BLaER1 (cell line): ENCODE measurements at regions not wholly inside any gene's neighbourhood (a gene's known extent, or its start where the extent isn't known, plus 50 kb on each side); places are given as distances from the start of the nearest gene placed in this dataset.

Experiments used
- H3K27ac ChIP-seq: shearing (Covaris generic); formaldehyde crosslinking; 2 replicates; pipeline ENCODE4 v1.8.1; 2022
- H3K27me3 ChIP-seq: shearing (Covaris generic); formaldehyde crosslinking; 2 replicates; pipeline ENCODE4 v1.8.1; 2022
- H3K36me3 ChIP-seq: shearing (Covaris generic); formaldehyde crosslinking; 2 replicates; pipeline ENCODE4 v1.8.1; 2022
- H3K4me1 ChIP-seq: shearing (Covaris generic); formaldehyde crosslinking; 2 replicates; pipeline ENCODE4 v1.8.1; 2022
- H3K4me2 ChIP-seq: shearing (Covaris generic); formaldehyde crosslinking; 2 replicates; pipeline ENCODE4 v1.8.1; 2022
- H3K4me3 ChIP-seq: shearing (Covaris generic); formaldehyde crosslinking; 2 replicates; pipeline ENCODE4 v1.8.1; 2022
- H3K9ac ChIP-seq: shearing (Covaris generic); formaldehyde crosslinking; 2 replicates; pipeline ENCODE4 v1.8.1; 2022
- H3K9me3 ChIP-seq: shearing (Covaris generic); formaldehyde crosslinking; 2 replicates; pipeline ENCODE4 v1.8.1; 2022
- H4K20me1 ChIP-seq: shearing (Covaris generic); formaldehyde crosslinking; 2 replicates; pipeline ENCODE4 v1.8.1; 2022
- Cebpa-rat ChIP-seq: shearing (Covaris generic); IDR thresholded peaks from 2 replicates; pipeline ENCODE4 v1.8.1; 2022

DNA sequence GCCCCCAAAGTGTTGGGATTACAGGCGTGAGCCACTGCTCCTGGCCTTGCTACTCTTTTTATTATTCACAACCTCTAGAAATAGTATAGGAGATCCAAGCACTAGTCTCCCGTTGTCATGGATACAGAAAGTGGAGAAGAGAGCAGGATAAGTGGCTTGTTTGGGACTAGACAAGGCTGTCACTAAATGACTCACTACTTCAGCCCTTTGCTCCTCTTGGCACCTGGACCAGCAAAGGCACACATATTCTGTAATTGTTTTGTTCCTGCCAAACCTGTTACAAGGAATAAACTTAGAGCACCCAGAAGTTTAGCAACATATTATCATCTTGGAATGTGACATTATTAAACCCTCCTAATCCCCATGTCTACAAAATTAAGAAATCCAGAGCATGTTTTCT, 427.2 kb upstream of the THBS1 start:
- no peaks in the 10 kb centered on the region for H3K27me3 ChIP-seq
- H3K27ac ChIP-seq: no peak overlapping the region
- H4K20me1 ChIP-seq: no peaks in the 10 kb centered on the region
- H3K4me1 ChIP-seq: no peaks in the 10 kb centered on the region
- no peak overlapping the region for H3K9ac ChIP-seq
- TF ChIP-seq Cebpa-rat: no peak
- H3K9me3 ChIP-seq: no peaks in the 10 kb centered on the region
- H3K4me2 ChIP-seq: no peak overlapping the region
- H3K4me3 ChIP-seq: no peak overlapping the region
- H3K36me3 ChIP-seq: no peaks in the 10 kb centered on the region

DNA sequence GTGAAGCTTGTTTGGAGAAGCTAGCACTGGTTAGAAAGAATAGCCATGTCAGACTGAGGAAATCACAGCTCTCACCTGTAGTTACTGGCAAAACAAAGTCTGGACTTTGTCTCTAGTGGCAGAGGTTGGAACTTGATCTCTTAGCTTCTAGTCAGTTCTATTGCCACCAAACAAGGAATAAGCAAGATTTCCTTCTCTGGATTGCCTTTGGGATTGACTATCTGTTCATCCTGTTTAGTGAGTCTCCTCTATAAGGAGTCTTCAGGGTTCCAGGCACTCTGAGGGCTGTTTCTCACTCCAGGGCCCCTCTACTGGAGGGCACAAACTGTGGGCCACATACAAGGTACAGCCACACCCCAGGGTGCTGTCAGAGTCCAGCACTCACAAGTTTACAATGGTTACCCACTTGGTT, 426.6 kb upstream of the THBS1 start:
- no peaks in the 10 kb centered on the region for H3K36me3 ChIP-seq
- no peaks in the 10 kb centered on the region for H4K20me1 ChIP-seq
- H3K4me1 ChIP-seq: no peaks in the 10 kb centered on the region
- TF ChIP-seq Cebpa-rat: no peak
- H3K9me3 ChIP-seq: no peaks in the 10 kb centered on the region
- no peak overlapping the region for H3K27ac ChIP-seq
- H3K27me3 ChIP-seq: no peaks in the 10 kb centered on the region
- no peak overlapping the region for H3K4me2 ChIP-seq
- H3K9ac ChIP-seq: no peak overlapping the region
- H3K4me3 ChIP-seq: no peak overlapping the region

DNA sequence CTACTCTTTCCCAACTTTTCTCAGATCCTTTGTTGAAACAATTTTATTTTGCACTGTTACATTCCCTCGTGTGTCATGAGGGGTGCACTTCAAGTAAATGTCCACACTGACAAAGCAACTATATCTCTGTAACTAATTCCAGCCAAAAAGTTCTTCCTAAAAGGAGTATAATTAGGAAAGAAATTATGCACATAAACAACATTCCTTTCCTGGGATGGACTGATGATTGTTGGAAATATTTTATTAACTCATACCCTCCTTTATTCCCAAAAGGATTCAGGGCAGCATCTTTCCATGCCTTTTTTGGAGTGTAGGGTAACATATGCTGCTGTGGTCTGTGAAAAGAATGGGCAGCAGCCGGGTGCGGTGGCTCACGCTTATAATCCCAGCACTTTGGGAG, 426.1 kb upstream of the THBS1 start:
- TF ChIP-seq Cebpa-rat: no peak
- Histone ChIP-seq H3K4me2 (no peak overlapping the region), H3K27ac (no peak overlapping the region), H3K9me3 (no peaks in the 10 kb centered on the region), H4K20me1 (no peaks in the 10 kb centered on the region), H3K27me3 (no peaks in the 10 kb centered on the region), H3K4me3 (no peak overlapping the region), H3K36me3 (no peaks in the 10 kb centered on the region), H3K9ac (no peak overlapping the region), H3K4me1 (no peaks in the 10 kb centered on the region)

DNA sequence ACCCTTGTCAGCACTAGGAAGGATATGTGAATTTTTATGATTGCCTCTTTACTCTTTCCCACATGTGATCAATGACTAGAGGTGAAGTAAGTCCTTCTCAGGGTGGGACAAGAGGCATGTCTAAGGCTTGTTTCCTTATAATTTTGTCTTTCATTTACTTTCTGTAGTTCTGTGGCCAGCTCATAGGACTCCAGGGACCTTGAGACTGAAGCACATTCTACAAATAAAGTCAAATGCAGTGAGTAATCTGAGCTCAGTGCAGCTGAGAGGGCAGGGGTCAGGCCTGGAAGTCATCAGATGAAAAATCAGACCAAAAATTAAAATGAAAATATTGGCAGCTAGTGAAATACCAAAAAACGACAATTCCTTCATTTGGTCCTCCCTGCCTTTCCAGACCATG, 424.7 kb upstream of the THBS1 start:
- no peaks in the 10 kb centered on the region for H3K36me3 ChIP-seq
- no peak overlapping the region for H3K9ac ChIP-seq
- no peaks in the 10 kb centered on the region for H3K4me1 ChIP-seq
- TF ChIP-seq Cebpa-rat: no peak
- H3K9me3 ChIP-seq: no peaks in the 10 kb centered on the region
- no peaks in the 10 kb centered on the region for H4K20me1 ChIP-seq
- no peak overlapping the region for H3K4me2 ChIP-seq
- H3K27ac ChIP-seq: no peak overlapping the region
- no peaks in the 10 kb centered on the region for H3K27me3 ChIP-seq
- no peak overlapping the region for H3K4me3 ChIP-seq

DNA sequence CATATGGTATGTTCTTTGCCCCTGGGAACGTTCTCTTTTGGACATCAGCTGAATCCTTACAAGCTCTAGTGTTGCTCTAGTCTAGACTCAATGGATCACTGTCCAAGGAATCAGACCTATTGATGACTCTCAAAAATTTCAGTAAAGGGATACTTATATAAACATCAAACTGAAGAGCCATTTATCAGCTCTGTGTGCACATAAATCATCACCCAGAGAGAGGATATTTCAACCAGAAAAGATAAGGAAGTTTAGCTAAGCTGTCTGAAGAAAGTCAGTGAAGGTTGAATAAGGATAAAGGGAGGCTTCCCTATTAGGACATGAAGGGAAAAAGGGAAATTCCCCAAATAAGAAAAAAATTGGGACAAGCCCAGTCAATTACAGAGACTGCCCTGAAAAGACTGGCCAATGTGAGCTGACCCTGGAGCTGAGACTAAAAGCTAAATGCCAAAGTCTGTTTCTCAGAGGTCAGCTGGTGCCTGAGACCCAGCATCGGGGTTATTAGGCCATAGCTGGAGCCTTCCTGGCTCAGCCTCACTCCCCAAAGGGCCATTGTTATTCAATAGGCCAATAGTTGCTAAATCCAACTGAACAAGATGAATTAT, 424.1 kb upstream of the THBS1 start:
- Histone ChIP-seq H3K27ac (no peak overlapping the region), H3K4me3 (no peak overlapping the region), H4K20me1 (no peaks in the 10 kb centered on the region), H3K4me2 (no peak overlapping the region), H3K36me3 (no peaks in the 10 kb centered on the region), H3K9ac (no peak overlapping the region), H3K4me1 (no peaks in the 10 kb centered on the region), H3K27me3 (no peaks in the 10 kb centered on the region), H3K9me3 (no peaks in the 10 kb centered on the region)
- TF ChIP-seq Cebpa-rat: no peak

DNA sequence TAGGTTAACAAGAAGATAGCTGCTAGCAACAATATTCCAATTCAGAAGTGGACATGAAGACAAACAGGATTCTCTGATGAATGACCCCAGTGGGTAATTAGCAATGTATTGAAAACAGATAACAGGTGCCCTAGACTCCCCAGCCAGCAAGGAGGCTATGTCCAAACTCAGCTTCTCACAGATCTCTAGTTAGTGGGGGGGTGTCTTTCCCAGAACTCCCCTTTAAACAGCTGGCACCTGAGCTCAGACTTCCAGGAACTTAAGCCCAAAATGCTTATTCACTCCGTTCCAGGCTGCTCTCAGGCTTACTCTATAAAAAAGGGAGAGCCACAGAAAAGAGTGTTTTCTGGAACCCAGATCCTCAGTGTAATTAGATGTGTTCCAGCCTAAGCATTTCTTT, 423.0 kb upstream of the THBS1 start:
- Histone ChIP-seq H3K9ac (no peak overlapping the region), H3K4me2 (no peak overlapping the region), H3K27ac (no peak overlapping the region), H3K4me3 (no peak overlapping the region), H3K9me3 (no peaks in the 10 kb centered on the region), H4K20me1 (no peaks in the 10 kb centered on the region), H3K4me1 (no peaks in the 10 kb centered on the region), H3K36me3 (no peaks in the 10 kb centered on the region), H3K27me3 (no peaks in the 10 kb centered on the region)
- TF ChIP-seq Cebpa-rat: no peak

DNA sequence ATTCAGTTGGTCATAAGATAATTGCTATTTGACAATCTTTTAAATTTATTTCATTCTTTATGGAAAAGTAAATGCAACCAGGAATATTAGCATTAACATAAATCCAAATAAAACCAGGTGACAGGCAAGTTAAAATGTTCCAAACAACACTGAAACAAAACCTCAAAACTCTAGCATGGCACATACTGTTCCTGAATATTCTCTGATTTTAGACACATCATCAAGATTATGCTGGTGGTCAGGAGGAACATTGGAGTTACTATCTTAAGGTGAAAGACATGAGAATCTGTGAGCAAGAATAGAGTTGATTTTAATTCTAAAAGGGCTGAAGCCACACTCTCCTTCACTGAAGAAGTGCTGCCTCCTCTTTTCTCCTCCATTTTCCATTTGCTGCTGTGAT, 421.0 kb upstream of the THBS1 start:
- no peak overlapping the region for H3K4me2 ChIP-seq
- H3K27me3 ChIP-seq: no peaks in the 10 kb centered on the region
- H3K27ac ChIP-seq: no peak overlapping the region
- H3K36me3 ChIP-seq: no peaks in the 10 kb centered on the region
- no peaks in the 10 kb centered on the region for H3K4me1 ChIP-seq
- no peaks in the 10 kb centered on the region for H4K20me1 ChIP-seq
- H3K9me3 ChIP-seq: no peaks in the 10 kb centered on the region
- no peak overlapping the region for H3K4me3 ChIP-seq
- TF ChIP-seq Cebpa-rat: no peak
- no peak overlapping the region for H3K9ac ChIP-seq

DNA sequence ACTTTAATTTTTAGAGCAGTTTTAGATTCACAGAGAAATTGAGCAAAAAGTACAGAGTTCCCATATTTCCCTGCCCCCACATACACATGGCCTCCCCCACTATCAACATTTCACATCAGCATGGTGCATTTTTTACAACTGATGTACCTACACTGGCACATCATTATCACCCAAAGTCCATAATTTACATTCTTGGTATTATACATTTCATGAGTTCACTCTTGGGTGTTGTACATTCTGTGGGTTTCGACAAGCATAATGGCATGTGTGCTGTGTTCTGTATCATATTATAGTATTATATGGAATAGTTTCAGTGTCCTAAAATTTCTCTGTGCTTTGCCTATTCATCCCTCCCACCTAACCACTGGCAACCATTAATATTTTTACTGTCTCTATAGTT, 419.8 kb upstream of the THBS1 start:
- no peaks in the 10 kb centered on the region for H3K9me3 ChIP-seq
- H3K4me1 ChIP-seq: no peaks in the 10 kb centered on the region
- H3K27me3 ChIP-seq: no peaks in the 10 kb centered on the region
- H4K20me1 ChIP-seq: no peaks in the 10 kb centered on the region
- TF ChIP-seq Cebpa-rat: no peak
- H3K9ac ChIP-seq: no peak overlapping the region
- no peaks in the 10 kb centered on the region for H3K36me3 ChIP-seq
- H3K4me2 ChIP-seq: no peak overlapping the region
- H3K27ac ChIP-seq: no peak overlapping the region
- no peak overlapping the region for H3K4me3 ChIP-seq

DNA sequence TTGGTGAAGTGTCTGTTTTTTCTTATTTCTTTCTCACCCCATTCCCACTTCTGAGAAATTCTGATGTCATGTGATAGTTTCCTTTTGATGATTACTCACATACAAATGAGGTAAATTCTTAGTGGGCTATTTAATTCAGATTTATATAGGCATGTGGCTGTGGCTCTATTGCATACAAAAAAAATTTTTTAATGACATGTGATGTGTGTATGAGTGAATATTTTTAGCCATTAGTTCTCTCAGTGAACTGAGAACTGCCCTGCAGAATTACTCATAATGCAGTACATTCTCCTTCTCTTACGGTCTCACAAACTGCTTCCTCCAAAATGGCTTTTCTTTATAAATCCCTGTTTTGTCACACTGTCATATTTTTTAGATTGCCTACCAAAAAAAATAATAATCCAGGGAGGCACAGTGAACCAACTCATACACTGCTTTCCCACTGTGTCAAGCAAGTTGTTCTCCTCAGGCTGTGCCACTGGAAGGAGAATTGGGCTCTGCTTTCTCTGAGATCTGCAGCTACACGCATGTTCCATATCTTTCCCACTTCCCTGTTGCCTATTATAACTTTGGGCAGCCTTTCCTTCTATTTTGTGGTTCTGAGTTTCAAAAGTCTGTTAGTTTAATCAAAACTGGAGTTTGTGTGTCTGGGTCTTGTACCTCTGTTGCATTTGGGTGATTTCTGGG, 415.7 kb upstream of the THBS1 start:
- Histone ChIP-seq H3K36me3 (no peaks in the 10 kb centered on the region), H3K4me3 (no peak overlapping the region), H3K9ac (no peak overlapping the region), H4K20me1 (no peaks in the 10 kb centered on the region), H3K9me3 (no peaks in the 10 kb centered on the region), H3K4me2 (no peak overlapping the region), H3K27ac (no peak overlapping the region), H3K4me1 (no peaks in the 10 kb centered on the region), H3K27me3 (no peaks in the 10 kb centered on the region)
- TF ChIP-seq Cebpa-rat: no peak

DNA sequence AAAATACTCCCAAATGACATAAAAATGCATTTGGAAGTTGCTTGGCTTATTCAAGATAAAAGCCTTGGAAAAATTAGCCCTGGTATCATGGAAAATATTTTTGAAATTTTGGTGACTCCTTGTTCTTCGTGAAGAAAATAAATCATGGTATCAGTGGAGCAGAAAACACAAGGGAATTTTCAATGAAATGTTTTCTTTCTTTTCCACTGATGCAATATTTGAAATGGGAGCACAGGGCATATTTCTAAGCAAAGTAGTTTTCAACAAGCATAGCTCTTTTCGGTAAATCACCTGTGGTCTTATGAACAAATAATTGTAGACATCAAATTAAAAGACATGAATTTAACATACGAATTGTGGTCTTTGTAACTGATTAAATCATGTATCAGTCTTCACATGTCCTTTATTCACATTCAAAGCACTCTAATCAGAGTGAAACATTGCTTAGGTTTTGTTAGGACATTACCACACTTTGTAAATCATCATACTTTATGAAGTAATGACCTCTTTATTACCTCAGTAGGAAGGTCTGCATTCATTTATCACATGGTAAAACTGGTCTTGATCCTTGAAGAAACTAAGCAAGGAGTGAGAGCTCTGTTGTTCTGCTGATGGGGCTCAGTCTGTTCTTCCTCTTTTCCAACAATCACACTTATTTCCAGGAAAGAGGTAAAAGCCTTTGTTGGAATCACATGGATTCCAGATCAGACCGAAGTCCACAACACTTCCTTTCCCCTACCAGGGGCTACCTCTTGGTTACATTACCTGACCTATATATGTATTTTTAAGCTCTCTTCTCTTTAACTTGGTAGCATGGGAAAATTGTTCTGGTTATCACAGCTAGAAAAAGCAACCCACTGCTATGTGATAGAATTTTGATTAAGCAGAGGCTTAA, 413.5 kb upstream of the THBS1 start:
- peaks cover 6% of the 10 kb centered on the region; the same call in 1 of the 2 replicates for H3K4me1 ChIP-seq
- no peak overlapping the region for H3K4me3 ChIP-seq
- no peaks in the 10 kb centered on the region for H3K9me3 ChIP-seq
- no peak overlapping the region for H3K27ac ChIP-seq
- no peak overlapping the region for H3K4me2 ChIP-seq
- TF ChIP-seq Cebpa-rat: no peak
- H3K27me3 ChIP-seq: no peaks in the 10 kb centered on the region
- no peaks in the 10 kb centered on the region for H4K20me1 ChIP-seq
- no peaks in the 10 kb centered on the region for H3K36me3 ChIP-seq
- H3K9ac ChIP-seq: no peak overlapping the region
